ENCODE measurements at regions not wholly inside any gene's neighbourhood (a gene's known extent, or its start where the extent isn't known, plus 50 kb on each side); places are given as distances from the start of the nearest gene placed in this dataset.

- TF ChIP-seq TAF1 (IDR thresholded peaks at IDR 0.05; ENCODE audit: borderline replicate concordance, insufficient read depth, low read length) (no peak), SIN3A (IDR thresholded peaks at IDR 0.05; ENCODE audit: borderline replicate concordance, insufficient read depth, low read length) (no peak), POLR2AphosphoS5 (IDR thresholded peaks at IDR 0.05; ENCODE audit: low read depth, low read length) (no peak), REST (IDR thresholded peaks at IDR 0.05; ENCODE audit: insufficient read depth in 1 of 2, low read depth in 2 of 2, low read length in 2 of 2) (no peak), FOXP2 (optimal IDR thresholded peaks at IDR 0.05; ENCODE audit: borderline replicate concordance, extremely low read depth, extremely low read length, insufficient read depth) (no peak)
Measured at GRCh38 chr13:86357106-86357505, 557.9 kb upstream of the SLITRK6 start.

- TF ChIP-seq TAF1 (IDR thresholded peaks at IDR 0.05; ENCODE audit: borderline replicate concordance, insufficient read depth, low read length) (no peak), REST (IDR thresholded peaks at IDR 0.05; ENCODE audit: insufficient read depth in 1 of 2, low read depth in 2 of 2, low read length in 2 of 2) (no peak), FOXP2 (optimal IDR thresholded peaks at IDR 0.05; ENCODE audit: borderline replicate concordance, extremely low read depth, extremely low read length, insufficient read depth) (no peak), POLR2AphosphoS5 (IDR thresholded peaks at IDR 0.05; ENCODE audit: low read depth, low read length) (no peak), SIN3A (IDR thresholded peaks at IDR 0.05; ENCODE audit: borderline replicate concordance, insufficient read depth, low read length) (no peak)
Measured at GRCh38 chr13:86368924-86369323, 569.7 kb upstream of the SLITRK6 start.

- no peak for TF ChIP-seq FOXP2 (optimal IDR thresholded peaks at IDR 0.05; ENCODE audit: borderline replicate concordance, extremely low read depth, extremely low read length, insufficient read depth)
- TF ChIP-seq TAF1 (IDR thresholded peaks at IDR 0.05; ENCODE audit: borderline replicate concordance, insufficient read depth, low read length) = no peak
- no peak for TF ChIP-seq POLR2AphosphoS5 (IDR thresholded peaks at IDR 0.05; ENCODE audit: low read depth, low read length)
Measured at GRCh38 chr13:86377451-86377850, 578.2 kb upstream of the SLITRK6 start.

GRCh38 chr13:86378628-86379027 is 579.4 kb upstream of the SLITRK6 start:
- no peak for TF ChIP-seq POLR2AphosphoS5 (IDR thresholded peaks at IDR 0.05; ENCODE audit: low read depth, low read length)

- TF ChIP-seq FOXP2 (optimal IDR thresholded peaks at IDR 0.05; ENCODE audit: borderline replicate concordance, extremely low read depth, extremely low read length, insufficient read depth) (no peak), REST (IDR thresholded peaks at IDR 0.05; ENCODE audit: insufficient read depth in 1 of 2, low read depth in 2 of 2, low read length in 2 of 2) (no peak), TAF1 (IDR thresholded peaks at IDR 0.05; ENCODE audit: borderline replicate concordance, insufficient read depth, low read length) (no peak), POLR2AphosphoS5 (IDR thresholded peaks at IDR 0.05; ENCODE audit: low read depth, low read length) (no peak)
Measured at GRCh38 chr13:86383151-86383550, 583.9 kb upstream of the SLITRK6 start.

GRCh38 chr13:86383561-86383960 is 584.3 kb upstream of the SLITRK6 start:
- TF ChIP-seq TAF1 (IDR thresholded peaks at IDR 0.05; ENCODE audit: borderline replicate concordance, insufficient read depth, low read length) (no peak), REST (IDR thresholded peaks at IDR 0.05; ENCODE audit: insufficient read depth in 1 of 2, low read depth in 2 of 2, low read length in 2 of 2) (no peak), SIN3A (IDR thresholded peaks at IDR 0.05; ENCODE audit: borderline replicate concordance, insufficient read depth, low read length) (no peak), POLR2AphosphoS5 (IDR thresholded peaks at IDR 0.05; ENCODE audit: low read depth, low read length) (no peak), FOXP2 (optimal IDR thresholded peaks at IDR 0.05; ENCODE audit: borderline replicate concordance, extremely low read depth, extremely low read length, insufficient read depth) (no peak)
